ENCODE measurements at regions not wholly inside any gene's neighbourhood (a gene's known extent, or its start where the extent isn't known, plus 50 kb on each side); places are given as distances from the start of the nearest gene placed in this dataset.

DNA sequence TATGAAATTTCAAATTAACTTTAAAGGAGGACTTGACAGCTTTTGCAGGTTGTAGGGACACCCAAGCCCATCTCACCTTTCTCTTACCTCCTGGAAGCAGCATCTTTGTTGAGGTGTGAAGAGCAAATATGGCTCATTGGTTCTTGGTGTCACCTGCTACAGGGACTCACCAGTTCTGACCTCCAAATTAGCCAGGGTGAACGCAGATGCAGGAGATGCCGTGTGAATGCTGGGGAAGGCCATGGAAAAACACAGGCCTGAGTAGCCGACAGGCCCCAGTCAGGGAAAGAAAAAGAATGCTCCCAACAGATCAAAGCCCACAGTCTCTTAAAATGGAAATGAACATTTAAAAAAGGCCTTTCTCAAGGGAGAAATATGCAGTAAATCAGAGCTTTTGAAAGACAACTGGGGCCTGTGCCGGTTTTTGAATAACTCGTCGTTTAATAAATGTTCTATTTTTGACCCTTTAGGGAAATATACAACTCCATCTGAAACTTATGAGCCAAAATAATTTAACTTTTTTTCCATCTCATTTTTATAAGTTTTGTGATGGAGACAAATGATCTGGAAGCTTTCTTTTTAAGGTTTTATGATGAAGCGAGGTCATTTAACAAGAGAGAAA, 167.5 kb downstream of the CD83 start:
- no peak for DNase-seq
- POLR2A ChIA-PET = no interaction called here
- no peaks in the 10 kb centered on the region for H3K27me3 Mint-ChIP-seq
- TF ChIP-seq, protein P1, sequence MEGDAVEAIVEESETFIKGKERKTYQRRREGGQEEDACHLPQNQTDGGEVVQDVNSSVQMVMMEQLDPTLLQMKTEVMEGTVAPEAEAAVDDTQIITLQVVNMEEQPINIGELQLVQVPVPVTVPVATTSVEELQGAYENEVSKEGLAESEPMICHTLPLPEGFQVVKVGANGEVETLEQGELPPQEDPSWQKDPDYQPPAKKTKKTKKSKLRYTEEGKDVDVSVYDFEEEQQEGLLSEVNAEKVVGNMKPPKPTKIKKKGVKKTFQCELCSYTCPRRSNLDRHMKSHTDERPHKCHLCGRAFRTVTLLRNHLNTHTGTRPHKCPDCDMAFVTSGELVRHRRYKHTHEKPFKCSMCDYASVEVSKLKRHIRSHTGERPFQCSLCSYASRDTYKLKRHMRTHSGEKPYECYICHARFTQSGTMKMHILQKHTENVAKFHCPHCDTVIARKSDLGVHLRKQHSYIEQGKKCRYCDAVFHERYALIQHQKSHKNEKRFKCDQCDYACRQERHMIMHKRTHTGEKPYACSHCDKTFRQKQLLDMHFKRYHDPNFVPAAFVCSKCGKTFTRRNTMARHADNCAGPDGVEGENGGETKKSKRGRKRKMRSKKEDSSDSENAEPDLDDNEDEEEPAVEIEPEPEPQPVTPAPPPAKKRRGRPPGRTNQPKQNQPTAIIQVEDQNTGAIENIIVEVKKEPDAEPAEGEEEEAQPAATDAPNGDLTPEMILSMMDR (IDR thresholded peaks at IDR 0.05) = no peak
- no peak overlapping the region for H3K4me3 Mint-ChIP-seq
- H3K36me3 Mint-ChIP-seq (ENCODE audit: low read depth) = no peaks in the 10 kb centered on the region
- intact Hi-C loops (cut with micrococcal nuclease) = no loop called here
- ATAC-seq = no peak
- H3K4me1 Mint-ChIP-seq (ENCODE audit: low read depth) = peaks cover 3% of the 10 kb centered on the region
- peaks cover 2% of the 10 kb centered on the region for H3K9me3 Mint-ChIP-seq
- CTCF ChIA-PET = no interaction called here
- H3K27ac Mint-ChIP-seq = no peak overlapping the region

DNA sequence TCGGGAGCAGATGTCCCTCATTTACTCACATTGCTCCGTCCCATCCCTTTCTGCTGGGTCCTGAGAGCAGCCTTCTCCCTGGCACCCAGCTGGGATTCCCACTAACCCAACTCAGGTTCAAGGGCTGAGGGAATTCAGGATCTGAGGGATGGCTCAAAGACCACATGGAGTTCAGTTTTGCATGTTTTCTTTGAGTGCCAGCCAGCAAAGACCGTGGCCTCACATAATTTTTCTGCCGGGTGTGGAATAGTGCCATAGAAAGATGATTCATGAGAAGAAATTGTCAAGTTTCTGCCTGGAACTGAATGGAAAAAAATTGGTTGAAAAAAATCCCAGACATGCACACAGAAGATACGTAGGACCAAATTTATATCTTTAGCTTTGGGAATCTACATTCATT, 168.6 kb downstream of the CD83 start:
- Mint-ChIP-seq H3K36me3 (ENCODE audit: low read depth) (no peaks in the 10 kb centered on the region), H3K4me3 (no peak overlapping the region), H3K4me1 (ENCODE audit: low read depth) (peaks cover 10% of the 10 kb centered on the region), H3K27ac (no peak overlapping the region), H3K9me3 (peaks cover 2% of the 10 kb centered on the region), H3K27me3 (no peaks in the 10 kb centered on the region)
- TF ChIP-seq, protein P1 (IDR thresholded peaks at IDR 0.05) = no peak
- ChIA-PET POLR2A (no interaction called here), CTCF (no interaction called here)
- DNase-seq (no peak), ATAC-seq (no peak)
- intact Hi-C loops (cut with micrococcal nuclease) = no loop called here

DNA sequence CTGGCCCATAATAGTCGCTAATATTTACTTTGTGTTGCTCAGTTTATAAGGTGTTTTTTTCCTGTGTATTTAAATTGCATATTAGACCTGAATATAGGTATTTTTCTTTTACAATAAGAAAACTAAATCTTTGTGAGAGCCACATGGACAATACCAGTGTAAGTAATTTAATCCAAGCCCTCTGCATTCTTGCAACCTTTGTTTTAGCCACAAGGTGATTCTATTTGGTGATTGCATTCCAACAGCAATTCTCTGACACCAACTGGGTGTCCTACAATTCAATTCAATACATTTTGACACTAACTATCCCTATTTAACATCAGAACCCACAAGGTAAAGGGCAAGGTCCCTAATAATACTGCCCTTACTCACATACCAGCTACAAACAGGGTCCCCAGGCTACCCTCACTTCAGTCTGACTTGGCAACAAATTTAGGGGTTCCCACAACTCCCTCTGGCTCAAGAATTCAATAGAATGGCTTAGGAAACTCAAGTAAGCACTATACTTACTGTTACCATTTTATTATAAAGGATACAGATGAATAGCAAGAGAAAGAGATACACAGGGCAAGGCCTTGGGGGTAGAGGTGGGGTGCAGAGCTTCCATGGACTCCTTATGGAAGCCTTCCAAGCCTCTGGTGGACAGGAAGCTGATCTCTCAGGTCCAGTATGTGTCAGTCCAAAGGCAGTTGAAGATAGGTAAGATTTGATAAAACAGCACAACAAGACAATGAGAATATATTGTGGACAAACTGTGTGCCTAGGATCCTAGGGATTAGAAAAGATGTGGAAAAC, 169.3 kb downstream of the CD83 start:
- ChIA-PET POLR2A (no interaction called here), CTCF (no interaction called here)
- Mint-ChIP-seq H3K4me3 (no peak overlapping the region), H3K27me3 (no peaks in the 10 kb centered on the region), H3K27ac (no peak overlapping the region), H3K36me3 (ENCODE audit: low read depth) (no peaks in the 10 kb centered on the region), H3K4me1 (ENCODE audit: low read depth) (peaks cover 10% of the 10 kb centered on the region), H3K9me3 (peaks cover 2% of the 10 kb centered on the region)
- ATAC-seq (no peak), DNase-seq (no peak)
- intact Hi-C loops (cut with micrococcal nuclease) = no loop called here
- TF ChIP-seq, protein P1 (IDR thresholded peaks at IDR 0.05) = no peak

DNA sequence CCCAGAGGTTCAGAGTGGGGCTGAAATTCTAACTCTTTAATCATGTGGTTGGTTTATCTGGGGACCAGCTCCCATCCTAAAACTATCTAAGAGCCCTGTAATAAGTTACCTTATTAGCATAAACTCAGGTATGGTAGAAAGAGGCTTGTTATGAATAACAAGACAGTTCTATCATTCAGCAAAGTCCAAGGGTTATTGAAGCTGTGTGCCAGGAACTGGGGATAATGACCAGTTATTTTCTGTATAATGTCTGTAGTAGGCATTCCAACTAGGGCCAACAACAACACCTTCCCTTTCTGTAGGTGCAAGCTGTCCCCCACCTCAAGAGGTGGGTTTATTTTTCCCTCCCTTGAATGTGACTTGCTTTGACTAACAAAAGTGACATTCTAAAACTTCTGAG, 170.1 kb downstream of the CD83 start:
- intact Hi-C loops (cut with micrococcal nuclease) = no loop called here
- H3K4me3 Mint-ChIP-seq = no peak overlapping the region
- H3K9me3 Mint-ChIP-seq = peaks cover 2% of the 10 kb centered on the region
- H3K27me3 Mint-ChIP-seq = no peaks in the 10 kb centered on the region
- no peak overlapping the region for H3K27ac Mint-ChIP-seq
- H3K36me3 Mint-ChIP-seq (ENCODE audit: low read depth) = no peaks in the 10 kb centered on the region
- TF ChIP-seq, protein P1 (IDR thresholded peaks at IDR 0.05) = no peak
- DNase-seq (no peak), ATAC-seq (no peak)
- H3K4me1 Mint-ChIP-seq (ENCODE audit: low read depth) = peaks cover 10% of the 10 kb centered on the region
- ChIA-PET POLR2A (no interaction called here), CTCF (no interaction called here)

DNA sequence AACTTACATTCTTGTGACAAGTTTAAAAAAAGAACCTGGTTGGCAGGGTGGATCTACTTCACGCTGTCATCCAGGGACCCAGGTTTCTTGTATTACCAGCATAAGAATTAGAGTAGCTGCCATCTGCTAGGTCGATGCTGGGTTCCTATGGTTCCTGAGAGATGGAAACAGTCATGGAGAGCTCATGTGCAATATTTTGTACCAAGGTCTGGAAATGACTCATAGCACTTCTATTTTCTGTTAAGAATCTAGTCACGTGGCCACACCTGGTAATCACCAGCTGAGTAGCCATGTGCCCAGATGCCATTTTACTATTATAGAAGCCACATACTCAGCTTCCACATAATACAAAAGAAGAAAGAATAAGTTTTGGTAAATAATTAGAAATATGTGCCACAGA, 171.3 kb downstream of the CD83 start:
- ChIA-PET CTCF (interaction anchor here (1.2 to 1.3 kb wide), 2 partner anchors 14 to 77 kb away, joined by 3 to 5 read pairs; no protein-coding TSS in a partner anchor), POLR2A (no interaction called here)
- no peak overlapping the region for H3K4me3 Mint-ChIP-seq
- TF ChIP-seq, protein P1 (IDR thresholded peaks at IDR 0.05) = no peak
- DNase-seq (no peak), ATAC-seq (no peak)
- H3K27ac Mint-ChIP-seq = no peak overlapping the region
- H3K36me3 Mint-ChIP-seq (ENCODE audit: low read depth) = no peaks in the 10 kb centered on the region
- intact Hi-C loops (cut with micrococcal nuclease) = no loop called here
- no peaks in the 10 kb centered on the region for H3K27me3 Mint-ChIP-seq
- peaks cover 10% of the 10 kb centered on the region for H3K4me1 Mint-ChIP-seq (ENCODE audit: low read depth)
- H3K9me3 Mint-ChIP-seq = peaks cover 2% of the 10 kb centered on the region
